Muscle layer of duodenum (tissue), 2 donors: ENCODE measurements at regions not wholly inside any gene's neighbourhood (a gene's known extent, or its start where the extent isn't known, plus 50 kb on each side); places are given as distances from the start of the nearest gene placed in this dataset.
"Not testable (repeated sequence)": the region's sequence is repeated elsewhere in the genome, so short reads cannot be mapped to it uniquely, and the experiment has no call there.

Source experiments
- H3K27ac ChIP-seq: one replicate; pipeline ENCODE4 v1.7.0; 2013; ENCODE audit warnings: mild to moderate bottlenecking, low read length
- H3K27me3 ChIP-seq: one replicate; pipeline ENCODE4 v1.7.0; 2013; ENCODE audit warnings: low read depth, mild to moderate bottlenecking, control low read depth, low read length
- H3K36me3 ChIP-seq, 2 donors: one replicate each; pipeline ENCODE4 v1.7.0; 2013; ENCODE audit warnings: low read length in 2 of 2, control low read depth in 1 of 2, mild to moderate bottlenecking in 1 of 2; ENCODE audit not compliant: insufficient read depth in 2 of 2, control insufficient read depth in 1 of 2
- H3K4me1 ChIP-seq, 2 donors: one replicate each; pipeline ENCODE4 v1.7.0; 2013; ENCODE audit warnings: low read length in 2 of 2, mild to moderate bottlenecking in 2 of 2, control low read depth in 1 of 2, moderate library complexity in 1 of 2; ENCODE audit not compliant: insufficient read depth in 2 of 2, control insufficient read depth in 1 of 2
- H3K4me3 ChIP-seq, 2 donors: one replicate each; pipeline ENCODE4 v1.7.0; 2013; ENCODE audit warnings: low read length in 2 of 2, low read depth in 1 of 2, mild to moderate bottlenecking in 1 of 2
- H3K9me3 ChIP-seq, 2 donors: one replicate each; pipeline ENCODE4 v1.7.0; 2013; ENCODE audit warnings: low read length in 2 of 2, control low read depth in 1 of 2, mild to moderate bottlenecking in 1 of 2; ENCODE audit not compliant: control insufficient read depth in 1 of 2
- donor health status: healthy.

- Histone ChIP-seq H3K4me1 (no peaks in the 10 kb centered on the region), H3K27ac (no peak overlapping the region), H3K9me3 (no peaks in the 10 kb centered on the region), H3K27me3 (no peaks in the 10 kb centered on the region), H3K4me3 (no peak overlapping the region), H3K36me3 (no peaks in the 10 kb centered on the region)
Measured at GRCh38 chr1:221573756-221574155, 168.1 kb downstream of the DUSP10 start.

- Histone ChIP-seq H3K27ac (no peak overlapping the region), H3K4me3 (no peak overlapping the region), H3K36me3 (no peaks in the 10 kb centered on the region), H3K4me1 (no peaks in the 10 kb centered on the region), H3K9me3 (no peaks in the 10 kb centered on the region), H3K27me3 (no peaks in the 10 kb centered on the region)
Measured at GRCh38 chr1:221574529-221574928, 167.4 kb downstream of the DUSP10 start.

- H3K4me3 ChIP-seq: no peak overlapping the region
- no peaks in the 10 kb centered on the region for H3K36me3 ChIP-seq
- H3K4me1 ChIP-seq: no peaks in the 10 kb centered on the region
- H3K9me3 ChIP-seq: no peaks in the 10 kb centered on the region
- H3K27ac ChIP-seq: no peak overlapping the region
- no peaks in the 10 kb centered on the region for H3K27me3 ChIP-seq
Measured at GRCh38 chr1:221575605-221576004, 166.3 kb downstream of the DUSP10 start.

GRCh38 chr1:221576268-221576667 is 165.6 kb downstream of the DUSP10 start:
- Histone ChIP-seq H3K36me3 (no peaks in the 10 kb centered on the region), H3K27me3 (no peaks in the 10 kb centered on the region), H3K9me3 (no peaks in the 10 kb centered on the region), H3K4me3 (no peak overlapping the region), H3K27ac (no peak overlapping the region), H3K4me1 (no peaks in the 10 kb centered on the region)

GRCh38 chr1:221583465-221583864 is 158.4 kb downstream of the DUSP10 start:
- Histone ChIP-seq H3K4me3 (no peak overlapping the region), H3K27ac (no peak overlapping the region), H3K27me3 (no peaks in the 10 kb centered on the region), H3K36me3 (no peaks in the 10 kb centered on the region), H3K9me3 (no peaks in the 10 kb centered on the region), H3K4me1 (no peaks in the 10 kb centered on the region)

- not testable (repeated sequence) for H3K4me1 ChIP-seq, H3K9me3 ChIP-seq, H3K27ac ChIP-seq, H3K36me3 ChIP-seq, H3K27me3 ChIP-seq, H3K4me3 ChIP-seq
Measured at GRCh38 chr1:221587013-221587412, 154.9 kb downstream of the DUSP10 start.

GRCh38 chr1:221591250-221591649 is 150.6 kb downstream of the DUSP10 start:
- H3K27ac ChIP-seq, H3K36me3 ChIP-seq, H3K9me3 ChIP-seq, H3K27me3 ChIP-seq, H3K4me3 ChIP-seq, H3K4me1 ChIP-seq: not testable (repeated sequence)

- Histone ChIP-seq H3K27me3 (no peaks in the 10 kb centered on the region), H3K4me3 (no peak overlapping the region), H3K9me3 (no peaks in the 10 kb centered on the region), H3K4me1 (no peaks in the 10 kb centered on the region), H3K36me3 (no peaks in the 10 kb centered on the region), H3K27ac (no peak overlapping the region)
Measured at GRCh38 chr1:221594576-221594975, 147.3 kb downstream of the DUSP10 start.

- Histone ChIP-seq H3K4me1 (no peaks in the 10 kb centered on the region), H3K9me3 (no peaks in the 10 kb centered on the region), H3K27me3 (no peaks in the 10 kb centered on the region), H3K4me3 (no peak overlapping the region), H3K36me3 (no peaks in the 10 kb centered on the region), H3K27ac (no peak overlapping the region)
Measured at GRCh38 chr1:221598122-221598521, 143.8 kb downstream of the DUSP10 start.

- H3K36me3 ChIP-seq: no peaks in the 10 kb centered on the region
- no peak overlapping the region for H3K27ac ChIP-seq
- no peaks in the 10 kb centered on the region for H3K27me3 ChIP-seq
- no peaks in the 10 kb centered on the region for H3K4me1 ChIP-seq
- peaks cover 0 to 2% of the 10 kb centered on the region in 2 donors for H3K9me3 ChIP-seq
- no peak overlapping the region for H3K4me3 ChIP-seq
Measured at GRCh38 chr1:221601166-221601565, 140.7 kb downstream of the DUSP10 start.

GRCh38 chr1:221602830-221603229 is 139.1 kb downstream of the DUSP10 start:
- H3K36me3 ChIP-seq: no peaks in the 10 kb centered on the region
- H3K9me3 ChIP-seq: peaks cover 0 to 2% of the 10 kb centered on the region in 2 donors
- H3K4me3 ChIP-seq: no peak overlapping the region
- H3K4me1 ChIP-seq: no peaks in the 10 kb centered on the region
- no peak overlapping the region for H3K27ac ChIP-seq
- no peaks in the 10 kb centered on the region for H3K27me3 ChIP-seq

GRCh38 chr1:221604390-221604789 is 137.5 kb downstream of the DUSP10 start:
- H3K4me3 ChIP-seq, H3K27me3 ChIP-seq, H3K36me3 ChIP-seq, H3K27ac ChIP-seq, H3K4me1 ChIP-seq, H3K9me3 ChIP-seq: not testable (repeated sequence)
